B cell (primary cell): ENCODE measurements at regions not wholly inside any gene's neighbourhood (a gene's known extent, or its start where the extent isn't known, plus 50 kb on each side); places are given as distances from the start of the nearest gene placed in this dataset.

Experiments
- EZH2 ChIP-seq: IDR thresholded peaks from 2 replicates; pipeline ENCODE4 v1.6.1; 2012; ENCODE audit warnings: borderline replicate concordance, low read depth, mild to moderate bottlenecking, moderate library complexity, low read length; ENCODE audit not compliant: insufficient read depth, poor library complexity, severe bottlenecking
- TF ChIP-seq, protein P1 (sequence below): fragments of 200-600 bp; IDR thresholded peaks from one replicate; pipeline ENCODE4 v1.8.0; 2022; ENCODE audit warnings: antibody characterized with exemption, mild to moderate bottlenecking

DNA sequence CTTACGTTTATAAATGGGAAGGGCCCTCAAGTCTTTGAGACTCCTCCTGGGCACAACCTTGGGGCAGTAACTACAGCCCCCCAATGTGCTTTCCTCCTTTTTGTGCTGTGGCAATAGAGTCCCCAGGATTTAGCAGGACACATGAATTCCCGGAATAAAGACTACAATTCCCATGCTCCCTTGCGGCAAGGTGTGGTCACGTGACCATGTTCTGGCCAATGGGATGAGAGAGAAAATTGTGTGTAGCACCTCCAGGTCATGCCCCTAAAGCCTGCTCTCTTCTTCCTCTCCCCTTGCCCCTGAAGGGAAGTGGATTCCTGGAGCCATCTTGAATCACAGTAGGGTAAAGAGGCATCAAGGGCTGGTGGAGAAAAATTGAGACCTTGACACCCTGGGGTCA is 295.1 kb upstream of the SFSWAP start:
- TF ChIP-seq, protein P1, sequence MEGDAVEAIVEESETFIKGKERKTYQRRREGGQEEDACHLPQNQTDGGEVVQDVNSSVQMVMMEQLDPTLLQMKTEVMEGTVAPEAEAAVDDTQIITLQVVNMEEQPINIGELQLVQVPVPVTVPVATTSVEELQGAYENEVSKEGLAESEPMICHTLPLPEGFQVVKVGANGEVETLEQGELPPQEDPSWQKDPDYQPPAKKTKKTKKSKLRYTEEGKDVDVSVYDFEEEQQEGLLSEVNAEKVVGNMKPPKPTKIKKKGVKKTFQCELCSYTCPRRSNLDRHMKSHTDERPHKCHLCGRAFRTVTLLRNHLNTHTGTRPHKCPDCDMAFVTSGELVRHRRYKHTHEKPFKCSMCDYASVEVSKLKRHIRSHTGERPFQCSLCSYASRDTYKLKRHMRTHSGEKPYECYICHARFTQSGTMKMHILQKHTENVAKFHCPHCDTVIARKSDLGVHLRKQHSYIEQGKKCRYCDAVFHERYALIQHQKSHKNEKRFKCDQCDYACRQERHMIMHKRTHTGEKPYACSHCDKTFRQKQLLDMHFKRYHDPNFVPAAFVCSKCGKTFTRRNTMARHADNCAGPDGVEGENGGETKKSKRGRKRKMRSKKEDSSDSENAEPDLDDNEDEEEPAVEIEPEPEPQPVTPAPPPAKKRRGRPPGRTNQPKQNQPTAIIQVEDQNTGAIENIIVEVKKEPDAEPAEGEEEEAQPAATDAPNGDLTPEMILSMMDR = no peak
- TF ChIP-seq EZH2 = no peak
